NCI-H748 treated with DMSO at 0.1 percent for 48 hours (cell line): ENCODE measurements at regions not wholly inside any gene's neighbourhood (a gene's known extent, or its start where the extent isn't known, plus 50 kb on each side); places are given as distances from the start of the nearest gene placed in this dataset.
"Not testable (repeated sequence)": the region's sequence is repeated elsewhere in the genome, so short reads cannot be mapped to it uniquely, and the experiment has no call there.

Experiments used
- DNase-seq: peaks from one replicate; lab custom pipeline; 2025; lab: John Stamatoyannopoulos, UW

GRCh38 chr2:195356026-195356425 lies 301.0 kb upstream of the SLC39A10 start:
- no peak for DNase-seq

GRCh38 chr2:195352581-195352980 lies 304.4 kb upstream of the SLC39A10 start:
- DNase-seq = no peak

GRCh38 chr2:195343942-195344530 lies 313.0 kb upstream of the SLC39A10 start:
- no peak for DNase-seq

GRCh38 chr2:195343540-195343939 lies 313.5 kb upstream of the SLC39A10 start:
- DNase-seq = no peak

DNA sequence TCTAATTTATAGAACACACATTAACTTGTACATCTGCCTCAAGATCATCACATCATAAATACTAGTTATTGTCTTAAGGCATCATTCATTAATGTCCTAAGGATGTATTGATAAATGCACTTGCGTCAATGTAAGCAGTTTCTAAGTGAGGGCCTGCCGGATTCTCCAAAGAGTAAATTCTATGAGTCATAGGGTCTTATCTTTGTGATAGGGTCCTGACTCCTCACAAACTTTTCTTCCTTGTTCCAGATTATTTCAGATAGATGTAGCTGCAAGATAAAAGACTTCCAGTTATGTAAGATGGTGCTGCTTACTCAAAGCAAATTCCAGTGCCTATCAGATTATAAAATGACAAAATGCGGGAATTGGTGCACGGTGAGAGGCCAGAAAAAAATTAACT lies 315.0 kb upstream of the SLC39A10 start:
- no peak for DNase-seq

DNA sequence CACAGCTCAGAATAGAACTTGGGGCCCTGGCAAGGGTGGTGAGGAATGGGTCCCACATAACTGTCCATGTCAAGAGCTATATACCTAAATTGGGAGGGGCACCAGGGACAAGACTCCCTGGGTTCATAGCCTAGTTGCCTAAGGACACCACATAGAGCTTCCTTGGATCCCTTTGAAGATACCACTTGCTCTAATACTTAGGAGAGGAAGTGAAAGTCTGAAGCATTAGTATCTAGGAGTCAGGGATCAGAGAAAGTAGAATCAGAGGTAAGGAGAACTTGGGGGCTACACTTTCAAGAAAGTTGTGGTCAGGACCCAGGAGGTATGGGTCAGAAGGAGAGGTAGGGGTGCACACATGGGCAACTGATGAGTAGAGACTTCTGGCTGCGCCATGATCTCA lies 318.2 kb upstream of the SLC39A10 start:
- DNase-seq = no peak

GRCh38 chr2:195337597-195337996 lies 319.4 kb upstream of the SLC39A10 start:
- DNase-seq = no peak

GRCh38 chr2:195333869-195334268 lies 323.2 kb upstream of the SLC39A10 start:
- no peak for DNase-seq

DNA sequence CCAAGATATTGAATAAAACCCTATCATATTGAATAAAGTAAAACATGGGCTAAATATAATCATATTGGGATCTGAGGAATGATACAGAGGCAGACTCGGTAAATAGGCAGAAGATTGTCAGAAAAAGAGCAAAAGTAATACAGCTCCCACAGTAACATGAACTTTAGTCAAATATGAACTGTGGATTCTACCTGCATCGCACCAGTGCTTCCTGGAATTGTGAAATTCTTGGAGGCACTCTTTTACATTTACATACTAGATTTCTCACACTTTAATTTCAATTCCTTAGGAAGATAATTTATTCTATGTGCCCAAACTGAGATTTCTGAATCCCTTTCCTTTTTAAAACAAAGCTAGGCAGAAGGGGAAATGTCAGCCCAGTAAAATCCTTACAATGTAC lies 325.1 kb upstream of the SLC39A10 start:
- DNase-seq = no peak

DNA sequence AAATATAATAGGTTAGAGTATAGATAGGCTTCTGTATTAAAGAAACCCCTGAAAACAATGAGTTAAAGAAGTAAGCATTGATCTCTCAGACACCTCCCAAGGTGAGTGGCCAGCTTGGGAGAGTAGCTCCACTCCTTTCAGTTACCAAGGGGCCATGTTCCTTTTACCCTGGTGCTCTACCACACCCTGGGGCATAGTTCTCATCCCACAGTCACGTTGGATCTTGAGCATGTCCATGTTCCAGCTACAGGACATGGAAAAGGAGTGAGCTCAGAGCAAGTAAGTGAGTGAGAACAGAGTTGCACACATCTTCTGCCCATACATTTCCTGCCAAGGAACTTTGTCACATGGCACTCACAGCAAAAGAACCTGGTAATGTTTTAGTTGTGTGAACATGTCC lies 325.9 kb upstream of the SLC39A10 start:
- no peak for DNase-seq

GRCh38 chr2:195330513-195330956 lies 326.5 kb upstream of the SLC39A10 start:
- peak; percentile 94 for DNase-seq

GRCh38 chr2:195329784-195330183 lies 327.2 kb upstream of the SLC39A10 start:
- DNase-seq = not testable (repeated sequence)

DNA sequence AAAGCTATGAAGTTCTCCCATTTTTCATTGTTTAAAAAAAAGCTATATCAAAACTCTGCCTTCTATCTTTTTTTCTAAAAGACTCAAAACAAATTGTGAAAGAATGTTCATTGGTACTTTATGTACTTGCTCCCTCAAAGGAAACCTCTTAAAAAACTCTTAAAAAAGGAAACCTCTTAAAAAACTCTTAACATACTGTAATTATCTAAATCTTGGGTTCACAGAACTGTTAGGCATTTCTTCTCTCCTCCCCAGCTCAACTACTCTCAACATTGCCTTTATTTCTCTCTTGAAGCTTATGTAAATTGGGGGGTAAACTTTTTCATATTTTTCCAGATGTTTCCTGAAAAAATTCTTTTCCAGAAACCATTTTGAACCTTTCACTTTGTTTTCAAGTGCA lies 330.5 kb upstream of the SLC39A10 start:
- no peak for DNase-seq

DNA sequence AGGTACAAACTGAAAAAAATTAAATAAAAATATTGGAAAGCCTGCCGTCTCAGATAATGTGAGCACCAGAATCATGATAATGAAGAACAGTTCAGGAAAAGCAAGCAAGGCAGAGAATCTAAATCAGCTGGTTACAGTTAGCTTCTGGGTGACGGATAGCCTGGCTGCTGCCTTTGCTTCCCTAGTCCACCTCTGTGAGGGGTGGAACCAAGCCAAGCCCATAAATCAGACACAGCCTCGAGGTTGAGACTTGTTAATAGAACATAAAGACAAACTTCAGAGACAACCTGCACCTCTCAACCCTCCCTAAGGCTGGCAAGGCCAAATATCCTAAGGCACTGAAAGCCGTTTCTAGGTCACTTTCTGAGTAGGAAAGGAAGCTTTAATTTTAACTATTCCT lies 334.7 kb upstream of the SLC39A10 start:
- no peak for DNase-seq

- DNase-seq = no peak
Observed at GRCh38 chr2:195320413-195320973, 336.5 kb upstream of the SLC39A10 start.

- DNase-seq = no peak
Observed at GRCh38 chr2:195319548-195320412, 337.2 kb upstream of the SLC39A10 start.

DNA sequence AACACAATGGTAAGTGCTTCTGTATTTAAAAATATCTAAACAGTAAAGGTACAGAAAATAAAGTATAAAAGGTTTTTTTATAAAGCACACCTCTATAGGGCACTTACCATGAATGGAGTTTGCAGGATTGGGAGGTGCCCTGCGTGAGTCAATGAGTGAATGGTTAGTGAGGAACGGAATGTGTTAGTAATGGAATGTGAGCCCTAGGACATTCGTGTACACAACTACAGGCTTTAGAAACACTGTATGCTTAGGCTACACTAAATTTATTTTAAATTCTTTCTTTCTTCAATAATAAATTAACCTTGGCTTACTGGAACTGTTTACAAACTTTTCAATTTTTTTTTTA lies 337.9 kb upstream of the SLC39A10 start:
- DNase-seq = no peak

- DNase-seq = peak; percentile 56
Observed at GRCh38 chr2:195318440-195319111, 338.4 kb upstream of the SLC39A10 start.

GRCh38 chr2:195317550-195317949 lies 339.5 kb upstream of the SLC39A10 start:
- DNase-seq = no peak

DNA sequence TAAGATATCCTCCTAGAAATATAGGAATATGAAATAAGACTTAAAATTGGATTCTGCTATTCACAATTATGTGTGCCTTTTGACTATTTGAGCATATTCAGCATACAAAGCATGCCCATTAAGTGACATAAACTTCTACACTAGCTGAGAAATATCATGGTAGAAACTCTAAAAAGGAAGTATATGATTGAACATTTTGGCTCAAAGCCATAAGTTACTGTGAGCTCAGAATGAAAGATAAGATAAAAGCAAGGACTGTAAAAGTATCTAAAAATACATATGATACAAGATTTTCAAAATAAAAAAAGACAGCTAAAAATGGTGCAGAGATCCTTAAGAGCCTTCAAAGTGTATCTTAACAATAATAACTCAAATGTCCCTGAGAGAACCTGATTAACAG lies 340.5 kb upstream of the SLC39A10 start:
- DNase-seq = no peak

GRCh38 chr2:195313962-195314361 lies 343.1 kb upstream of the SLC39A10 start:
- no peak for DNase-seq

GRCh38 chr2:195312662-195313061 lies 344.4 kb upstream of the SLC39A10 start:
- DNase-seq = no peak

GRCh38 chr2:195308163-195308562 lies 348.9 kb upstream of the SLC39A10 start:
- no peak for DNase-seq
